ENCODE measurements at regions not wholly inside any gene's neighbourhood (a gene's known extent, or its start where the extent isn't known, plus 50 kb on each side); places are given as distances from the start of the nearest gene placed in this dataset.
"Not testable (repeated sequence)": the region's sequence is repeated elsewhere in the genome, so short reads cannot be mapped to it uniquely, and the experiment has no call there.

GRCh38 chr17:22304667-22305303 lies 612.5 kb downstream of the KCNJ18 start:
- in situ Hi-C loops (cut with MboI; ENCODE audit: low sequenced_read_pairs in 4 of 4): no loop called here
- no peaks in the 10 kb centered on the region for H3K4me1 ChIP-seq
- no peaks in the 10 kb centered on the region for H3K9me3 ChIP-seq
- no peak overlapping the region for H3K27ac ChIP-seq
- no peaks in the 10 kb centered on the region for H3K36me3 ChIP-seq
- TF ChIP-seq CTCF (IDR thresholded peaks at IDR 0.05 in 4 of 5, conservative IDR thresholded peaks at IDR 0.05 in 1 of 5) (no peak), POLR2A (IDR thresholded peaks at IDR 0.05) (no peak)
- H3K4me3 ChIP-seq: no peak overlapping the region
- intact Hi-C loops (cut with DNase I; ENCODE audit: low total_unique reads): no loop called here
- no peaks in the 10 kb centered on the region for H3K27me3 ChIP-seq
- DNase-seq (no peak), ATAC-seq (no peak)

- Histone ChIP-seq H3K9me3 (no peaks in the 10 kb centered on the region), H3K4me3 (no peak overlapping the region), H3K36me3 (no peaks in the 10 kb centered on the region), H3K27me3 (no peaks in the 10 kb centered on the region), H3K4me1 (no peaks in the 10 kb centered on the region), H3K27ac (no peak overlapping the region)
- intact Hi-C loops (cut with DNase I; ENCODE audit: low total_unique reads): no loop called here
- TF ChIP-seq POLR2A (IDR thresholded peaks at IDR 0.05) (no peak), CTCF (IDR thresholded peaks at IDR 0.05 in 4 of 5, conservative IDR thresholded peaks at IDR 0.05 in 1 of 5) (no peak)
- ATAC-seq (no peak), DNase-seq (no peak)
- in situ Hi-C loops (cut with MboI; ENCODE audit: low sequenced_read_pairs in 4 of 4): no loop called here
These were observed 613.2 kb downstream of the KCNJ18 start for GRCh38 chr17:22305356-22306071.

GRCh38 chr17:22310292-22310691 lies 618.0 kb downstream of the KCNJ18 start:
- H3K27ac ChIP-seq; H3K4me3 ChIP-seq; H3K36me3 ChIP-seq; in situ Hi-C loops (cut with MboI; ENCODE audit: low sequenced_read_pairs in 4 of 4); H3K27me3 ChIP-seq; DNase-seq; H3K9me3 ChIP-seq; ATAC-seq; intact Hi-C loops (cut with DNase I; ENCODE audit: low total_unique reads); H3K4me1 ChIP-seq: not testable (repeated sequence)

- DNase-seq (no peak), ATAC-seq (no peak)
- no peaks in the 10 kb centered on the region for H3K4me1 ChIP-seq
- H3K36me3 ChIP-seq: no peaks in the 10 kb centered on the region
- H3K9me3 ChIP-seq: no peaks in the 10 kb centered on the region
- in situ Hi-C loops (cut with MboI; ENCODE audit: low sequenced_read_pairs in 4 of 4) (no loop called here), intact Hi-C loops (cut with DNase I; ENCODE audit: low total_unique reads) (no loop called here)
- no peak overlapping the region for H3K27ac ChIP-seq
- no peak overlapping the region for H3K4me3 ChIP-seq
- TF ChIP-seq CTCF (IDR thresholded peaks at IDR 0.05 in 4 of 5, conservative IDR thresholded peaks at IDR 0.05 in 1 of 5): no peak
- H3K27me3 ChIP-seq: no peaks in the 10 kb centered on the region
These were observed 618.7 kb downstream of the KCNJ18 start for GRCh38 chr17:22310717-22311686.

GRCh38 chr17:22321001-22321400 lies 628.7 kb downstream of the KCNJ18 start:
- in situ Hi-C loops (cut with MboI; ENCODE audit: low sequenced_read_pairs in 4 of 4); intact Hi-C loops (cut with DNase I; ENCODE audit: low total_unique reads); ATAC-seq; H3K27ac ChIP-seq; DNase-seq; H3K27me3 ChIP-seq; H3K4me3 ChIP-seq; H3K4me1 ChIP-seq; H3K36me3 ChIP-seq; H3K9me3 ChIP-seq: not testable (repeated sequence)

- H3K27ac ChIP-seq; H3K9me3 ChIP-seq; intact Hi-C loops (cut with DNase I; ENCODE audit: low total_unique reads); DNase-seq; H3K27me3 ChIP-seq; in situ Hi-C loops (cut with MboI; ENCODE audit: low sequenced_read_pairs in 4 of 4); H3K36me3 ChIP-seq; H3K4me1 ChIP-seq; ATAC-seq; H3K4me3 ChIP-seq: not testable (repeated sequence)
These were observed 630.7 kb downstream of the KCNJ18 start for GRCh38 chr17:22322893-22323550.
